Stimulated activated CD8-positive, alpha-beta memory T cell treated with anti-CD3 and anti-CD28 coated beads, Interleukin-2, amount 100 ng/mL, for 48 hours (primary cell): ENCODE measurements at regions not wholly inside any gene's neighbourhood (a gene's known extent, or its start where the extent isn't known, plus 50 kb on each side); places are given as distances from the start of the nearest gene placed in this dataset.
"Not testable (repeated sequence)": the region's sequence is repeated elsewhere in the genome, so short reads cannot be mapped to it uniquely, and the experiment has no call there.

Source experiments
- DNase-seq, 2 donors: peaks; one replicate each; pipeline ENCODE4 v3.0.0-alpha.2; 2020; ENCODE audit warnings: low read depth in 2 of 2

GRCh38 chr2:103169861-103170260 is 408.0 kb downstream of the TMEM182 start:
- DNase-seq = no peak

GRCh38 chr2:103172821-103173220 is 411.0 kb downstream of the TMEM182 start:
- no peak for DNase-seq

GRCh38 chr2:103174711-103175110 is 412.9 kb downstream of the TMEM182 start:
- no peak for DNase-seq

DNA sequence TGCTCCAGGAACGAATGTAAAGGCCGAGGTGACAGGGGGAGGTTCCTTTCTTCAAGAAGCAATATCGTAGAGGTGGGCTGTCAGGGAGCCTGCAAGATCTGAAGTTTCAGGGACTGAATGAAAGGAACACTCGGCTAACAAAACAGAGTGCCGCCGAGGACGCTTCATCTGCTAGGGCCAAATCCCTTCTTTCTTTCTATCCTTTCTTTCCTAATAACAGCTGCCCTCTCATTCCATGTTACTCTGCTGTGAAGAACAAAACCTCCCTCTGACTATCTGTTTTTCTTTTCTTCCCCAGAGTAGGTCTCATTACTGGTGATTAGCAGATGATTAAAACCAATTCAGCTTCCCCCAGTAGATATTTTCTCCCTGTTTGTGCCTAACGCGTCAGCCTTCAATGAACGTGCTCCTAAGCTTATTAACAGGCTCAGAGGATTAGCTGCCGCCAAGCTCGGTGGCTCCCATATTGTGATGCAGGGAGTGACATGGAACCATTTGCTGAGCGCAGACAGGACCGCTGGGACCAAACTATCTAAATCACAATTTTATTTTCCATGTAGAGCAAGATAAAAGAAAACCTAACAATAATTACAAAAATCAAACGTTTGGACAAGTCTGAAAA is 414.6 kb downstream of the TMEM182 start:
- DNase-seq = no peak

DNA sequence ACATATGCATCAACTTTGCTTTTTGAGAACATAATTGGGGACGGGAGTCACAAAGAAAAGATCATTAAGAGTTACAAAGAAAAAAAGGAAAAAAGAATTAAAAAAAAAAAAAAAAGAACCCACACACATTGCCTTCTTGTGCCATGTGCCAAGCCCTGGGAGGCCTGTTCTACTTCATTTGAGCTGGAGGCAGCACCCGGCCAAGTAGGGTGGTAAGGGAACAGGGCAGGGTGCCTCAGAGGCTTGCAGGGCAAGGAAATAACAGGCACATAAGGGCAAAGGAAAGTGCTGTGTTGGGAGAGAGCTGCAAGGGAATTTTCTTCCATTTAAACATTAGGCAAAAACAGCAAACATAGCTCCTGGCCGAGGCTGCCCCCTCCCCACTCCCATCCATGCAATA is 418.0 kb downstream of the TMEM182 start:
- DNase-seq = no peak

- DNase-seq = no peak
Observed at GRCh38 chr2:103183061-103183460, 421.2 kb downstream of the TMEM182 start.

DNA sequence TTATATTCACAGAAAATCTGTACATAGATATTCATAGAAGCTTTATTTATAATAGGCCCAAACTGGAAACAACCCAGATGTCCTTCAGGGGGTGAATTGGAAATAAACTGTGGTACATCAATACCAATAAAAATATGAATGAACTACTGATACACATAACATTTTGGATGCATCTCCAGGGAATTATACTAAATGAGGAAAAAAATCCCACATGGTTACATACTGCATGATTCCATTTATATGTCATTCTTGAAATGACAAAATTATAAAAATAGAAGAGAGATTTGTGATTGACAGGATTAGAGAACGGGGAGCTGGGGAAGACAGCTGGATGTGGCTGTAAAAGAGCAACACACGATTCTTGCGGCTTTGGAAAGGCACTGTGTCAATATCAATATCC is 435.0 kb downstream of the TMEM182 start:
- DNase-seq = no peak

DNA sequence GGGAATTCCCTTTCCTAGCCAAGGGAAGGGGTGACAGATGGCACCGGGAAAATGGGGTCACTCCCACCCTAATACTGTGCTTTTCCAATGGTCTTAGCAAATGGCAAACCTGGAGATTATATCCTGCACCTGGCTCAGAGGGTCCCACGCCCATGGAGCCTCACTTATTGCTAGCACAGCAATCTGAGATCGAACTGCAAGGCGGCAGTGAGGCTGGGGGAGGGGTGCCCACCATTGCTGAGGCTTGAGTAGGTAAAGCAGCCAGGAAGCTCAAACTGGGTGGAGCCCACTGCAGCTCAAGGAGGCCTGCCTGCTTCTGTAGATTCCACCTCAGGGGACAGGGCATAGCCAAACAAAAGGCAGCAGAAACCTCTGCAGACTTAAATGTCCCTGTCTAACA is 438.9 kb downstream of the TMEM182 start:
- DNase-seq = not testable (repeated sequence)

- no peak for DNase-seq
Observed at GRCh38 chr2:103208916-103209315, 447.1 kb downstream of the TMEM182 start.

- DNase-seq = no peak
Observed at GRCh38 chr2:103213028-103213542, 451.3 kb downstream of the TMEM182 start.

GRCh38 chr2:103218516-103218915 is 456.7 kb downstream of the TMEM182 start:
- no peak for DNase-seq

DNA sequence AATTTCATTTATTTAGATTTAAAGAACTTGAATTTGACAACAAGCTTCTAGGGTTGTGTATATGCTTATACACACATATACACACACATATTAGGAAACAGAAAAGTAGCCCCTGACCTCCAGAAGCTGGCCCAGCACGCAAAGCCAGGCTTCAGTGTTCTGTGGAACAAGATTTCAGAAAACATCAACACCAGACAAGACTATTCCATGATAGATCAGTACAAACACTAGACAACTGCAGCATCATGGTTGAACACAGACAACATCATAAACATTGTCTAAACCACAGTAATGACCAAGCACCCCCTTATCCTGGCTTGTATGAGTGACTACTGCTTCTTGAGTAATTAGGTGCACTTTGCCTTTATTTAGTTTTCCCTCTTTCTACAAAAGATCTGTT is 457.6 kb downstream of the TMEM182 start:
- DNase-seq = no peak

- no peak for DNase-seq
Observed at GRCh38 chr2:103222969-103223368, 461.1 kb downstream of the TMEM182 start.

DNA sequence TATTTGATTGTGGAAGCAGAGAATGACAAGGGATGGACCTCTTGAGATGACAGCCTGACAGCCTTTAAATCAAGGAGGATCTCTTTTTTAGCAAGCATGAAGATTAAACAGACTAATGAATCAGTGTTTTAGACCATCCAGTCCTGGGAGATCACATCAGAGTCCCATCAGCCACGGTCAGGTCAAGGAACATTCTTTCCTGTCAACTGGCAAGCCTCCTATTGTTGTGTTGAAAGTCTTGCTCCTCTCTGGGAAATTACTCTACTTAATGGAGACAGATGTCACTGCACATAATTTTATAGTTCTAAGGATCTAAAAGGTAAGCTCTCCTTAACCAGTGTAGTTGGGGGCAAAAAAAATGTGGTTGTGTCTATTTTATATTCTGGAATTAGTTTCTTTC is 469.0 kb downstream of the TMEM182 start:
- DNase-seq = no peak

GRCh38 chr2:103232865-103233264 is 471.0 kb downstream of the TMEM182 start:
- DNase-seq = no peak

DNA sequence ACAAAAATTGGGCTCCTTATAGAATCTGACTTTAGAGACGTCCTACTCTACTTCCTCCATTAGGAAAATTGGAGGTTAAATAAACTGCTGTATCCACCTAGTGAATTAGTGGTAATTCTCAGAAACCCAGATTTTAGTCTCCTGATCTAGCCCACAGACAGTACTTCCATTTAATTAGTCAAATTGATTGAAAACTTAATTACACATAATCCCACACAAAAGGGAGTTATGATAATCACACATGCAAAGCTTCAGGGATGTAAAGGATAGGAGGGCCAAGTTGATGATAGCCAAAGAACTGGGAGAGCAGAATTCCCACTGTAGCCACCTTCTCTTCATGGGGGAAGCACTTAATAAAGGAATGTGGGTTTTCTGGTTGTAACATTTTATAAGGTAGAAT is 471.9 kb downstream of the TMEM182 start:
- DNase-seq = no peak

DNA sequence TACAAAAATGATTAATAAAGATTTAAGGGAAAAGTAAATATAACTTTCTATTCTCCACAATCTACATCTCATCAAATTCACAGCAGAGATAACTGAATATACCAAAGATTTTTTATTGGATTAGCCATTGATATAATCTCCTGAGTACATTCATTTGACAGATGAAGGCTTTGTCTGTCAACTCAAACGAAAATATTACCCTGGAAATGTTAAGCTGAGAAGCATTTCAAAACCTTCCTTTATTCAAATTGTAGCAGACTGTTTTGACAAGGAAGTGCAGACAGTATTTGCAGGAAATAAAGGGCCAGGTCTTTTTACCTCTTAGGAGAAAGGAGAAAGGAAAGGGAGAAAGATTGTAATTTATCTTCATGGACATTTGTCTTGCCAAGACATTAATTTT is 473.5 kb downstream of the TMEM182 start:
- no peak for DNase-seq

DNA sequence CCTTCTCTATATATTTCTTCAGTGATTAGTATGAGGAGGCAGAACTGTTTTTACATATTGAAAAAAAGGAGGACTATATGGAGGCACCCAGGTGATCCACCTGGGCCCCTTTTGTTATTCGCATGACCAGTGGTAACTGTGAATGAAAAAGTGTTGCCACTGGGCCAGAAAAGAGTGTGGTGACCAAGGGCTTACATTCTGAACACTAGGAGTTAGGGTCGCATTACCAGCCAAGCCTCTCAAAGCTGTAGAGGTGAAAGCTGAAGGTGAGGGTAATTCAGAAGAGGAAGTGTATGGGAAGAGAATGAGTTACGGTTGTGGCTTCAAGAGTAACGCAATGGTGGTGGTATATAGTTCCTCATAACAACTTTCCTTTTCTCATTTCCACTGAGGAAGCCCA is 487.6 kb downstream of the TMEM182 start:
- no peak for DNase-seq

GRCh38 chr2:103252781-103253180 is 490.9 kb downstream of the TMEM182 start:
- DNase-seq = no peak

DNA sequence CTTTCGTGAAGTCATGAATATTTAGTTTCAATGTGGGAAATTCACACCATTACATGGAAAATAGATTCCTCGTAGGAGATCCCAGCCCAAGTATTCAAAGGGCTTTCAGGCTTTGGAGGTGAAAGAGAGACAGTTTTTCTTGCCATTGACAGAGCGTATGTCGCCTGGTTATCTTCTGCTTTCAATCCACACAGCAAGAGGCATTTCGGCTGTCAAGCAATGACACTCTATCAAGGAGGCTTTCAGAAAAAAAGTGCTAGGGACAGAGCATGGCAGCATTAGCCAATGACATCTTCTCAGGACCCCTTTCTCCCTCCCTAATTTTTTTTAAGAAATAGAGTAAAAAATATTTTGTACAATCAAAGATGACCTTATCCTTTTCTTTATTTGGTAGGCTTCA is 492.8 kb downstream of the TMEM182 start:
- DNase-seq = no peak

- no peak for DNase-seq
Observed at GRCh38 chr2:103264058-103264768, 502.4 kb downstream of the TMEM182 start.

DNA sequence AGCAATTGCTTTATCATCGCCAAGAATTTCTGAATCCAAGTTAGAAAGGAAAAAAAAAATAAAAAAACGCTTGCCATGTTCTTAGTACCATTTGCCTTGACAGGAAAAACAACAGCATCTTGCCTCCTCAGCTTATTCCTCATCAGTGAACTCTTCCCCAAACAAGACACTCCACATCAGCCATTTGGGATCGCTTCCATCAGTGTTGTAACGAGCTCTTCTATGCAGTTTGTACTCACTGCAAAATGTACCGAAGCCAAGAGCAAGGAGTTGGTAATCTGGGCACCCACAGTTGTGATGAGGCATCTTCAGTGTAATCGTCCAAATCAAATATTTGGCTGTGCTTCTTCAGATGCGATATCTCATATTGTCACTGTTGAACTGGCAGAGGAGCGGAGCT is 503.7 kb downstream of the TMEM182 start:
- DNase-seq = no peak

- no peak for DNase-seq
Observed at GRCh38 chr2:103268841-103269498, 507.1 kb downstream of the TMEM182 start.
